OCI-LY7 (cell line): ENCODE measurements at regions not wholly inside any gene's neighbourhood (a gene's known extent, or its start where the extent isn't known, plus 50 kb on each side); places are given as distances from the start of the nearest gene placed in this dataset.

Experiments used
- BruUV-seq: library from RNA; stranded (reverse); fragments of 400-500 nt; replicated peaks from 2 replicates; lab custom pipeline; 2021; lab: Mats Ljungman, UMichigan
- CTCF ChIA-PET: fragments of 300-600 bp; sonication (Branson Sonifier 250); formaldehyde crosslinking; loops from one replicate; lab custom pipeline; 2022; ENCODE audit warnings: antibody characterized with exemption; ENCODE audit not compliant: unreplicated experiment; lab: Charles Lee
- POLR2A ChIA-PET: fragments of 300-600 bp; sonication (Branson Sonifier 250); formaldehyde crosslinking; loops from one replicate; lab custom pipeline; 2022; ENCODE audit warnings: antibody characterized with exemption; lab: Charles Lee
- DNase-seq: peaks from one replicate; pipeline ENCODE4 v3.0.0-alpha.2; 2015; ENCODE audit warnings: low spot score
- H2AFZ ChIP-seq: fragments of 200-600 bp; sonication (generic), shearing (Covaris generic); 2 replicates; pipeline ENCODE4 v1.6.1; 2014; ENCODE audit warnings: mild to moderate bottlenecking, antibody characterized with exemption, low read length, moderate library complexity
- H3K27ac ChIP-seq: fragments of 200-600 bp; sonication (generic); 2 replicates; pipeline ENCODE4 v1.5.1; 2014; ENCODE audit warnings: mixed run types, low read depth, mild to moderate bottlenecking, moderate library complexity, low read length, inconsistent platforms; ENCODE audit not compliant: poor library complexity, severe bottlenecking
- H3K36me3 ChIP-seq: fragments of 200-600 bp; sonication (generic); 2 replicates; pipeline ENCODE4 v1.6.1; 2014; ENCODE audit warnings: mild to moderate bottlenecking, antibody characterized with exemption, low read length, moderate library complexity, mixed read lengths; ENCODE audit not compliant: insufficient read depth
- H3K4me1 ChIP-seq: fragments of 200-600 bp; sonication (generic); 2 replicates; pipeline ENCODE4 v1.5.1; 2014; ENCODE audit warnings: mild to moderate bottlenecking, low read length; ENCODE audit not compliant: insufficient read depth, poor library complexity, severe bottlenecking
- H3K4me2 ChIP-seq: fragments of 200-600 bp; sonication (generic); 2 replicates; pipeline ENCODE4 v1.6.1; 2014; ENCODE audit warnings: mild to moderate bottlenecking, low read length
- H3K4me3 ChIP-seq: fragments of 200-600 bp; sonication (generic); 2 replicates; pipeline ENCODE4 v1.5.1; 2014; ENCODE audit warnings: mild to moderate bottlenecking, low read depth, low read length; ENCODE audit not compliant: poor library complexity, severe bottlenecking
- H3K79me2 ChIP-seq: fragments of 200-600 bp; sonication (generic); 2 replicates; pipeline ENCODE4 v1.6.1; 2016; ENCODE audit warnings: low read depth, mild to moderate bottlenecking, low read length, moderate library complexity, mixed read lengths; ENCODE audit not compliant: insufficient read depth
- H3K9me2 ChIP-seq: fragments of 200-600 bp; sonication (generic); 2 replicates; pipeline ENCODE4 v1.6.1; 2016; ENCODE audit warnings: mild to moderate bottlenecking, low read length, mixed read lengths; ENCODE audit not compliant: insufficient read depth
- H3K9me3 ChIP-seq: fragments of 200-600 bp; sonication (generic); 2 replicates; pipeline ENCODE4 v1.6.1; 2014; ENCODE audit warnings: mild to moderate bottlenecking, mixed run types, low read length, mixed read lengths
- H4K20me1 ChIP-seq: fragments of 200-600 bp; sonication (generic); 2 replicates; pipeline ENCODE4 v1.6.1; 2014; ENCODE audit warnings: mild to moderate bottlenecking, antibody characterized with exemption, low read length, moderate library complexity, mixed read lengths; ENCODE audit not compliant: insufficient read depth
- EZH2phosphoT487 ChIP-seq: fragments of 200-600 bp; sonication (generic); IDR thresholded peaks from 2 replicates; pipeline ENCODE4 v1.6.1; 2018; ENCODE audit warnings: low read depth, borderline replicate concordance, mild to moderate bottlenecking, mixed run types, antibody characterized with exemption, low read length, moderate library complexity, mixed read lengths
- intact Hi-C: fragments of 100-400 bp; cut with micrococcal nuclease; formaldehyde crosslinking; loops from one replicate; pipeline ENCODE4 v1.10.0; 2022; ENCODE audit not compliant: unreplicated experiment
- TF ChIP-seq, protein P1 (sequence below): fragments of 200-600 bp; sonication (generic); conservative IDR thresholded peaks from 2 replicates; pipeline ENCODE4 v1.5.1; 2014; ENCODE audit warnings: mild to moderate bottlenecking, antibody characterized with exemption, low read length, moderate library complexity, mixed read lengths

DNA sequence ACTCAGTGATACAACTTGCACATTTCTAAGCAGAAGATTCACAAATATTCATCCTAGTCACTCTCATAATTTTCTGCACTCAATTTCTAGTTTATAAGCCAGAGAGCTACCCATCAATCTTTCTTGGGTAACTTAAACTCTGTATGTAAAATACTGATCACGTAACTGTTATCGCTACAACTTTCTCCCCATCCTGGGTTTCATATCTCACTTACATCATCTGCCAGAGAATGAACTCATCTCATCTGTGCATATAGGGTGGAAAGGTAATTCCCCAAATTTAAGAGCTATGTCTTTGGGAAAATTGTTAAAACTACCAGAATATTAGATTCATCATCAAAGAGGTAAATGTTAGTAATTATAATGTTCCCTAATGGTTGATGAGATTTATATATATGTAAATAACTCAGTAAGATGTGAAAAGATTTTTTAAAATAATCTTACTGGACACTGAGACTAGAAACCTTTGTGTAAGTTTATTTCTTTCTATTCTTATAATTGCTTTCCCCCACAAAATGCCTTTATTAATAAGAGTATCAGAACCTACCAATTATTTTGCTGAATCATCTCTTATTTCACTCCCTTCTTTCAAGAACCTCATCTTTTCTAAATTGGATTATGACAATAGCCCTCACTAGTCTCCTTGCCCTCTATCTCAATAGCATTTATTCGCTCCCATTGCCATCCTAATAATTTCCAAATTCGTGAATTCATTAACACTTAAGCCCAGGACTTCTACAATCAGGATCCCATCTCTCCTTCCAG, 729.0 kb downstream of the EPHA4 start:
- Histone ChIP-seq H3K4me1 (no peaks in the 10 kb centered on the region), H3K36me3 (no peaks in the 10 kb centered on the region), H2AFZ (no peak overlapping the region), H3K9me2 (no peaks in the 10 kb centered on the region; the same call in 1 of the 2 replicates), H4K20me1 (no peaks in the 10 kb centered on the region), H3K9me3 (no peaks in the 10 kb centered on the region), H3K4me2 (no peak overlapping the region), H3K27ac (no peak overlapping the region), H3K4me3 (no peak overlapping the region), H3K79me2 (no peaks in the 10 kb centered on the region)
- no peak for TF ChIP-seq EZH2phosphoT487
- TF ChIP-seq, protein P1, sequence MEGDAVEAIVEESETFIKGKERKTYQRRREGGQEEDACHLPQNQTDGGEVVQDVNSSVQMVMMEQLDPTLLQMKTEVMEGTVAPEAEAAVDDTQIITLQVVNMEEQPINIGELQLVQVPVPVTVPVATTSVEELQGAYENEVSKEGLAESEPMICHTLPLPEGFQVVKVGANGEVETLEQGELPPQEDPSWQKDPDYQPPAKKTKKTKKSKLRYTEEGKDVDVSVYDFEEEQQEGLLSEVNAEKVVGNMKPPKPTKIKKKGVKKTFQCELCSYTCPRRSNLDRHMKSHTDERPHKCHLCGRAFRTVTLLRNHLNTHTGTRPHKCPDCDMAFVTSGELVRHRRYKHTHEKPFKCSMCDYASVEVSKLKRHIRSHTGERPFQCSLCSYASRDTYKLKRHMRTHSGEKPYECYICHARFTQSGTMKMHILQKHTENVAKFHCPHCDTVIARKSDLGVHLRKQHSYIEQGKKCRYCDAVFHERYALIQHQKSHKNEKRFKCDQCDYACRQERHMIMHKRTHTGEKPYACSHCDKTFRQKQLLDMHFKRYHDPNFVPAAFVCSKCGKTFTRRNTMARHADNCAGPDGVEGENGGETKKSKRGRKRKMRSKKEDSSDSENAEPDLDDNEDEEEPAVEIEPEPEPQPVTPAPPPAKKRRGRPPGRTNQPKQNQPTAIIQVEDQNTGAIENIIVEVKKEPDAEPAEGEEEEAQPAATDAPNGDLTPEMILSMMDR, result no peak
- CTCF ChIA-PET, result no interaction called here
- BruUV-seq, result no TSS peak
- DNase-seq, result no peak
- POLR2A ChIA-PET, result interaction anchor here (0.5 kb wide), 1 partner anchor 644 kb away, joined by 3 read pairs; no protein-coding TSS in a partner anchor
- intact Hi-C loops, result no loop called here

DNA sequence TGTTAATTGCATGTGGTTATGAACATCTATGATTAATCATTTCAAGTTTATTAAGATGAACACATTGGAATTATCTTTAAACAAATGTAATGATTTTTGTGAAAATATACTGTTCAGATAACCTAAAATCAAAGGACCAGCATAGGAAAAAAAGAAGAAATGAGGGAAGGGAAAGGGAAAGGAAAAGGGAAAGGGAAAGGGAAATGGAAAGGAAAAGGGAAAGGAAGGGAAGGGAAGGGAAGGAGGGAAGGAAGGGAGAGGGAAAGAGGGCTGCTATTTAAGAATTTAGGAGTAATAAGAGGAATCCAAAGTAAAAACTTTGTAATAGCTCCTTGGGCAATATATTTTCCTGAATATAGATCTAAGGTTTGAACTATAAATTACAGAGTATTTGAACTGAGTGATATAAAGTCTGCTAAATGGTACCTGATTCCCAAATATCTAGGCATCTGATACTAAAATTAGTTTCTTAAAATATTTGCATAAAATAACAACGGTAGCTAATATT, 726.3 kb downstream of the EPHA4 start:
- Histone ChIP-seq H3K79me2 (no peaks in the 10 kb centered on the region), H3K4me1 (no peaks in the 10 kb centered on the region), H3K4me2 (no peak overlapping the region), H3K36me3 (no peaks in the 10 kb centered on the region), H2AFZ (no peak overlapping the region), H4K20me1 (no peaks in the 10 kb centered on the region), H3K9me3 (no peaks in the 10 kb centered on the region), H3K27ac (no peak overlapping the region), H3K4me3 (no peak overlapping the region), H3K9me2 (no peaks in the 10 kb centered on the region; the same call in 1 of the 2 replicates)
- TF ChIP-seq, protein P1, result no peak
- no peak for TF ChIP-seq EZH2phosphoT487
- intact Hi-C loops, result no loop called here
- BruUV-seq, result no TSS peak
- POLR2A ChIA-PET, result no interaction called here
- CTCF ChIA-PET, result no interaction called here
- DNase-seq, result no peak

DNA sequence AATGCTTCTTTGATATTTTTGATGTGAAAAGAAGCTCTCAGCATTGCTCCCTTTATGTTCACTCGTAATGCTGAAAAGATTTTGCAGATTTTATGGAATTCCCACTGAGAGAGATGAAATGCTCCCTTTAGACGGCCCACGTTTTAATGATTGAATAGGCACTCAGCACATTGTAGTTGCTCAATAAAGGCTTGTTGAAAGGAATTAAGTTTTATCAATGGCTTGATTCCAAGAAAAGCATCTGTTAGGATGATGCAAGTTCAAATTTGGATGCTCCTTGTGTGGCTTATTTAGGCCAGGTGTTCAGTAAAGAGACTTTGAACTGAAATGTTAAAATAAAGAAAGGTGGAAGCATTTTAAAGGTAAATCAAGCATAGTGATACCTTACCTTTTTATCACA, 725.1 kb downstream of the EPHA4 start:
- intact Hi-C loops, result no loop called here
- no peaks in the 10 kb centered on the region for H3K9me3 ChIP-seq
- no TSS peak for BruUV-seq
- no peak overlapping the region for H2AFZ ChIP-seq
- ChIA-PET POLR2A (no interaction called here), CTCF (no interaction called here)
- TF ChIP-seq EZH2phosphoT487, result no peak
- TF ChIP-seq, protein P1, result no peak
- H3K4me2 ChIP-seq, result no peak overlapping the region
- no peak for DNase-seq
- H3K9me2 ChIP-seq, result no peaks in the 10 kb centered on the region; the same call in 1 of the 2 replicates
- no peaks in the 10 kb centered on the region for H4K20me1 ChIP-seq
- H3K27ac ChIP-seq, result no peak overlapping the region
- H3K79me2 ChIP-seq, result no peaks in the 10 kb centered on the region
- no peak overlapping the region for H3K4me3 ChIP-seq
- no peaks in the 10 kb centered on the region for H3K36me3 ChIP-seq
- no peaks in the 10 kb centered on the region for H3K4me1 ChIP-seq
